OCI-LY7 (cell line): ENCODE measurements at regions not wholly inside any gene's neighbourhood (a gene's known extent, or its start where the extent isn't known, plus 50 kb on each side); places are given as distances from the start of the nearest gene placed in this dataset.

Experiments used
- BruUV-seq: library from RNA; stranded (reverse); fragments of 400-500 nt; replicated peaks from 2 replicates; lab custom pipeline; 2021; lab: Mats Ljungman, UMichigan
- CTCF ChIA-PET: fragments of 300-600 bp; sonication (Branson Sonifier 250); formaldehyde crosslinking; loops from one replicate; lab custom pipeline; 2022; ENCODE audit warnings: antibody characterized with exemption; ENCODE audit not compliant: unreplicated experiment; lab: Charles Lee
- POLR2A ChIA-PET: fragments of 300-600 bp; sonication (Branson Sonifier 250); formaldehyde crosslinking; loops from one replicate; lab custom pipeline; 2022; ENCODE audit warnings: antibody characterized with exemption; lab: Charles Lee
- DNase-seq: peaks from one replicate; pipeline ENCODE4 v3.0.0-alpha.2; 2015; ENCODE audit warnings: low spot score
- H2AFZ ChIP-seq: fragments of 200-600 bp; sonication (generic), shearing (Covaris generic); 2 replicates; pipeline ENCODE4 v1.6.1; 2014; ENCODE audit warnings: mild to moderate bottlenecking, antibody characterized with exemption, low read length, moderate library complexity
- H3K27ac ChIP-seq: fragments of 200-600 bp; sonication (generic); 2 replicates; pipeline ENCODE4 v1.5.1; 2014; ENCODE audit warnings: mixed run types, low read depth, mild to moderate bottlenecking, moderate library complexity, low read length, inconsistent platforms; ENCODE audit not compliant: poor library complexity, severe bottlenecking
- H3K36me3 ChIP-seq: fragments of 200-600 bp; sonication (generic); 2 replicates; pipeline ENCODE4 v1.6.1; 2014; ENCODE audit warnings: mild to moderate bottlenecking, antibody characterized with exemption, low read length, moderate library complexity, mixed read lengths; ENCODE audit not compliant: insufficient read depth
- H3K4me1 ChIP-seq: fragments of 200-600 bp; sonication (generic); 2 replicates; pipeline ENCODE4 v1.5.1; 2014; ENCODE audit warnings: mild to moderate bottlenecking, low read length; ENCODE audit not compliant: insufficient read depth, poor library complexity, severe bottlenecking
- H3K4me2 ChIP-seq: fragments of 200-600 bp; sonication (generic); 2 replicates; pipeline ENCODE4 v1.6.1; 2014; ENCODE audit warnings: mild to moderate bottlenecking, low read length
- H3K4me3 ChIP-seq: fragments of 200-600 bp; sonication (generic); 2 replicates; pipeline ENCODE4 v1.5.1; 2014; ENCODE audit warnings: mild to moderate bottlenecking, low read depth, low read length; ENCODE audit not compliant: poor library complexity, severe bottlenecking
- H3K79me2 ChIP-seq: fragments of 200-600 bp; sonication (generic); 2 replicates; pipeline ENCODE4 v1.6.1; 2016; ENCODE audit warnings: low read depth, mild to moderate bottlenecking, low read length, moderate library complexity, mixed read lengths; ENCODE audit not compliant: insufficient read depth
- H3K9me2 ChIP-seq: fragments of 200-600 bp; sonication (generic); 2 replicates; pipeline ENCODE4 v1.6.1; 2016; ENCODE audit warnings: mild to moderate bottlenecking, low read length, mixed read lengths; ENCODE audit not compliant: insufficient read depth
- H3K9me3 ChIP-seq: fragments of 200-600 bp; sonication (generic); 2 replicates; pipeline ENCODE4 v1.6.1; 2014; ENCODE audit warnings: mild to moderate bottlenecking, mixed run types, low read length, mixed read lengths
- H4K20me1 ChIP-seq: fragments of 200-600 bp; sonication (generic); 2 replicates; pipeline ENCODE4 v1.6.1; 2014; ENCODE audit warnings: mild to moderate bottlenecking, antibody characterized with exemption, low read length, moderate library complexity, mixed read lengths; ENCODE audit not compliant: insufficient read depth
- EZH2phosphoT487 ChIP-seq: fragments of 200-600 bp; sonication (generic); IDR thresholded peaks from 2 replicates; pipeline ENCODE4 v1.6.1; 2018; ENCODE audit warnings: low read depth, borderline replicate concordance, mild to moderate bottlenecking, mixed run types, antibody characterized with exemption, low read length, moderate library complexity, mixed read lengths
- intact Hi-C: fragments of 100-400 bp; cut with micrococcal nuclease; formaldehyde crosslinking; loops from one replicate; pipeline ENCODE4 v1.10.0; 2022; ENCODE audit not compliant: unreplicated experiment
- TF ChIP-seq, protein P1 (sequence below): fragments of 200-600 bp; sonication (generic); conservative IDR thresholded peaks from 2 replicates; pipeline ENCODE4 v1.5.1; 2014; ENCODE audit warnings: mild to moderate bottlenecking, antibody characterized with exemption, low read length, moderate library complexity, mixed read lengths

DNA sequence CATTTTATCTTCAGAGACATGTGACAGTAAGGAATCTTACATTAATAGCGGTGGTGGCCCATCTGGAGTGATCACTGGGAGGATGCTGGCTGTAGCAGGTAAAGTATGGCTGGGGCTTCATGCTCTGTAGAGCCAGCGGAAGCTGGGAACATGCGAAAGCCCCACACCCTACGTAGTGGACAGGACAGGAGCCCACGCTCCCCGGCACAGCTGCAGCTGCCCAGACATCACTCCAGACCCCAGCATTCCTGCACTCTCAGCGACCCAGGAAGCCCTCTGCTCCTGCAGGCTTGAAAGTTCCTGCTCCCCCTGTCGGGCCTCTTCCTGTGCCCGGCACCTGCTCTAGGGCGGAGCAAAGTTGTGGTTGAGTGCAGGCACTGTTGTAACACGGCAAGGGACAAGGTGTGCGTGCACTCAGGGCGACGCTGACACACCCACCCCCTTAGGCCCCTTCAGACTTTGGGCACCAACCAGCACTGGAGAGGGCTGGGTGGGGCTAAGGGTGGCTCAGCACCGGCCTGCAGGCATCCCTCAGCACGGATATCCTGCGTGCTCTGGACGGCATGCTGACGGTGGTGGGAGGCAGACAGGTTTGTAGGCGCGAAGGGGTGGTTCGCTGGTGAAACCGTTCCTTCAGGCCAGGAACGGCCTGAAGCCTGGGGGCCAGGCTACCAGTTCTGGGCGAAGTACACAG, 568.3 kb downstream of the FSCB start:
- H3K36me3 ChIP-seq = no peaks in the 10 kb centered on the region
- H3K9me2 ChIP-seq = no peaks in the 10 kb centered on the region
- no peaks in the 10 kb centered on the region for H3K9me3 ChIP-seq
- H3K27ac ChIP-seq = no peak overlapping the region
- no peaks in the 10 kb centered on the region for H3K79me2 ChIP-seq
- H3K4me2 ChIP-seq = no peak overlapping the region
- no TSS peak for BruUV-seq
- H4K20me1 ChIP-seq = no peaks in the 10 kb centered on the region
- ChIA-PET POLR2A (no interaction called here), CTCF (no interaction called here)
- no peak overlapping the region for H3K4me3 ChIP-seq
- no peaks in the 10 kb centered on the region for H3K4me1 ChIP-seq
- H2AFZ ChIP-seq = no peak overlapping the region
- TF ChIP-seq EZH2phosphoT487 = no peak
- TF ChIP-seq, protein P1, sequence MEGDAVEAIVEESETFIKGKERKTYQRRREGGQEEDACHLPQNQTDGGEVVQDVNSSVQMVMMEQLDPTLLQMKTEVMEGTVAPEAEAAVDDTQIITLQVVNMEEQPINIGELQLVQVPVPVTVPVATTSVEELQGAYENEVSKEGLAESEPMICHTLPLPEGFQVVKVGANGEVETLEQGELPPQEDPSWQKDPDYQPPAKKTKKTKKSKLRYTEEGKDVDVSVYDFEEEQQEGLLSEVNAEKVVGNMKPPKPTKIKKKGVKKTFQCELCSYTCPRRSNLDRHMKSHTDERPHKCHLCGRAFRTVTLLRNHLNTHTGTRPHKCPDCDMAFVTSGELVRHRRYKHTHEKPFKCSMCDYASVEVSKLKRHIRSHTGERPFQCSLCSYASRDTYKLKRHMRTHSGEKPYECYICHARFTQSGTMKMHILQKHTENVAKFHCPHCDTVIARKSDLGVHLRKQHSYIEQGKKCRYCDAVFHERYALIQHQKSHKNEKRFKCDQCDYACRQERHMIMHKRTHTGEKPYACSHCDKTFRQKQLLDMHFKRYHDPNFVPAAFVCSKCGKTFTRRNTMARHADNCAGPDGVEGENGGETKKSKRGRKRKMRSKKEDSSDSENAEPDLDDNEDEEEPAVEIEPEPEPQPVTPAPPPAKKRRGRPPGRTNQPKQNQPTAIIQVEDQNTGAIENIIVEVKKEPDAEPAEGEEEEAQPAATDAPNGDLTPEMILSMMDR = no peak
- intact Hi-C loops = no loop called here
- no peak for DNase-seq

DNA sequence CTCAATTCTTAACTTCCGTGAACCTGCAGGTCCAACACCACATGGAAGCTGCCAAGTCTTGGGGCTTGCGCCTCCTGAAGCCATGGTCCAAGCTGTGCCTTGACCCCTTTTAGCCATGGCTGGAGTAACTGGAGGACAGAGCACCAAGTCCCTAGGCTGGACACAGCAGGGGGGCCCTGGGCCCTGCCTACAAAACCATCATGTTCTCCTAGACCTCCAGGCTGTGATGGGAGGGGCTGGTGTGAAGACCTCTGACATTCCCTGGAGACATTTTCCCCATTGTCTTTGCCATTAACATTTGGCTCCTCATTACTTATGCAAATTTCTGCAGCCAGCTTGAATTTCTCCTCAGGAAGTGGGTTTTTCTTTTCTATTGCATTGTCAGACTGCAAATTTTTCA, 570.1 kb downstream of the FSCB start:
- Histone ChIP-seq H3K36me3 (no peaks in the 10 kb centered on the region), H3K9me3 (no peaks in the 10 kb centered on the region), H3K79me2 (no peaks in the 10 kb centered on the region), H4K20me1 (no peaks in the 10 kb centered on the region), H2AFZ (no peak overlapping the region), H3K27ac (no peak overlapping the region), H3K4me2 (no peak overlapping the region), H3K9me2 (no peaks in the 10 kb centered on the region), H3K4me1 (no peaks in the 10 kb centered on the region), H3K4me3 (no peak overlapping the region)
- ChIA-PET POLR2A (no interaction called here), CTCF (no interaction called here)
- BruUV-seq = no TSS peak
- no peak for DNase-seq
- intact Hi-C loops = no loop called here
- no peak for TF ChIP-seq EZH2phosphoT487
- TF ChIP-seq, protein P1 = no peak

DNA sequence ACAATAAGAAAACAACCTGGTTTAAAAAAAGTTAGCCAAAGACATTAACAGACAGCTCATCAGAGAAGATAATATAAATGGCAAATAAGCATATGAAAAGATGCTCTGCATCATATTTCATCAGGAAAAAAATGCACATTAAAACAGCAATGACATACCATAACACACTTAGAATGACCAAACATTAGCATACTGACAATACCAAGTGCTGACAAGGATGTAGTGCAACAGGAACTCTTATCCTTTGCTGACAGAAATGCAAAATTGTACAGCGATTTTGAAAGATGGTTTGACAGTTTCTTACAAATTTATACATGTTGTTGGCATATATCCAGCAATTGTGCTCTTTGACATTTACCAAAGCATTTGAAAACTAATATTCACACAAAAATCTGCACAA, 573.0 kb downstream of the FSCB start:
- CTCF ChIA-PET = no interaction called here
- POLR2A ChIA-PET = no interaction called here
- Histone ChIP-seq H2AFZ (no peak overlapping the region), H3K79me2 (no peaks in the 10 kb centered on the region), H3K27ac (no peak overlapping the region), H3K9me3 (no peaks in the 10 kb centered on the region), H3K4me2 (no peak overlapping the region), H3K9me2 (no peaks in the 10 kb centered on the region), H3K36me3 (no peaks in the 10 kb centered on the region), H3K4me1 (no peaks in the 10 kb centered on the region), H3K4me3 (no peak overlapping the region), H4K20me1 (no peaks in the 10 kb centered on the region)
- no TSS peak for BruUV-seq
- TF ChIP-seq EZH2phosphoT487 = no peak
- TF ChIP-seq, protein P1 = no peak
- DNase-seq = no peak
- intact Hi-C loops = no loop called here
